HepG2 (cell line): ENCODE measurements at regions not wholly inside any gene's neighbourhood (a gene's known extent, or its start where the extent isn't known, plus 50 kb on each side); places are given as distances from the start of the nearest gene placed in this dataset.

Source experiments
- ATAC-seq: fragments of 200-7000 bp; cut with Tn5 transposase; 3 replicates; pipeline ENCODE4 v1.9.1; 2020; ENCODE audit warnings: mild to moderate bottlenecking, moderate library complexity
- BruUV-seq: library from RNA; stranded (reverse); fragments of 400-500 nt; replicated peaks from 2 replicates; lab custom pipeline; 2021; lab: Mats Ljungman, UMichigan
- CTCF ChIA-PET: fragments of 300-600 bp; formaldehyde crosslinking; extraction: SDS; loops from one replicate; lab custom pipeline; 2021; ENCODE audit warnings: low total read pairs, inconsistent platforms, low intra/inter-chr PET ratio; lab: Yijun Ruan, JAX
- POLR2A ChIA-PET: fragments of 350-600 bp; sonication (Branson Sonifier 250); formaldehyde crosslinking; loops from one replicate; lab custom pipeline; 2020; ENCODE audit warnings: antibody characterized with exemption, inconsistent platforms; lab: Yijun Ruan, JAX
- DNase-seq: peaks from one replicate; pipeline ENCODE4 v3.0.0-alpha.2; 2015; ENCODE audit warnings: low spot score
- FAIRE-seq: peaks from 3 replicates; lab custom pipeline; 2011; peaks lifted over from hg19 to GRCh38; lab: Jason Lieb, UNC
- H2AFZ ChIP-seq: one replicate; pipeline ENCODE4 v1.6.1; 2011; ENCODE audit warnings: low read length, inconsistent platforms
- H3K27ac ChIP-seq: fragments of 300-600 bp; 3 replicates; pipeline ENCODE4 v1.8.0; 2011; ENCODE audit warnings: mixed run types, mild to moderate bottlenecking, mixed read lengths, low read length, inconsistent platforms; ENCODE audit not compliant: insufficient read depth; ENCODE audit errors: extremely low read length
- H3K27me3 ChIP-seq, 2 experiments: fragments of 200-600 bp in 1 of 2; 2 replicates in 1 of 2; 3 replicates in 1 of 2; pipeline versions ENCODE4 v1.6.0 to v1.8.0; 2011; ENCODE audit warnings: low read length in 2 of 2, mild to moderate bottlenecking in 2 of 2, moderate library complexity in 2 of 2, inconsistent platforms in 1 of 2; ENCODE audit not compliant: insufficient read depth in 2 of 2, control insufficient read depth in 1 of 2
- H3K36me3 ChIP-seq, 2 experiments: fragments of 200-600 bp in 1 of 2; replicated peaks in 1 of 2; 2 replicates in 1 of 2; 3 replicates in 1 of 2; pipeline versions ENCODE4 v1.5.1 to v1.8.0; 2011; ENCODE audit warnings: low read length in 2 of 2, inconsistent platforms in 1 of 2; ENCODE audit not compliant: insufficient read depth in 2 of 2, control insufficient read depth in 1 of 2
- H3K4me1 ChIP-seq: 2 replicates; pipeline ENCODE4 v1.5.1; 2012; ENCODE audit warnings: low read length, inconsistent platforms; ENCODE audit not compliant: insufficient read depth
- H3K4me2 ChIP-seq: 2 replicates; pipeline ENCODE4 v1.6.0; 2011; ENCODE audit warnings: low read depth, low read length, inconsistent platforms
- H3K4me3 ChIP-seq, 3 experiments: fragments of 200-600 bp in 1 of 3; sonication (generic), shearing (Covaris generic) in 1 of 3; replicated peaks in 1 of 3; 2 replicates each; pipeline ENCODE4 v1.5.1; 2011 to 2016; ENCODE audit warnings: low read length in 3 of 3, inconsistent platforms in 2 of 3, low read depth in 2 of 3, mild to moderate bottlenecking in 2 of 3, control low read depth in 1 of 3, mixed read lengths in 1 of 3; ENCODE audit not compliant: insufficient read depth in 1 of 3
- H3K79me2 ChIP-seq: one replicate; pipeline ENCODE4 v1.6.1; 2011; ENCODE audit warnings: low read length, inconsistent platforms; ENCODE audit not compliant: insufficient read depth
- H3K9ac ChIP-seq: 2 replicates; pipeline ENCODE4 v1.6.0; 2011; ENCODE audit warnings: mild to moderate bottlenecking, low read depth, low read length, inconsistent platforms; ENCODE audit not compliant: insufficient read depth
- H3K9me3 ChIP-seq: 2 replicates; pipeline ENCODE4 v1.5.1; 2012; ENCODE audit warnings: mild to moderate bottlenecking, low read length
- H4K20me1 ChIP-seq: 2 replicates; pipeline ENCODE4 v1.6.0; 2011; ENCODE audit warnings: inconsistent platforms, mild to moderate bottlenecking, low read length, moderate library complexity; ENCODE audit not compliant: insufficient read depth
- FUBP1 ChIP-seq: sonication (generic); formaldehyde crosslinking; IDR thresholded peaks from 2 replicates; pipeline ENCODE4 v1.5.1; 2020; ENCODE audit warnings: missing genetic modification reagents, mild to moderate bottlenecking, borderline replicate concordance
- ISX ChIP-seq: sonication (generic); formaldehyde crosslinking; conservative IDR thresholded peaks from 2 replicates; pipeline ENCODE4 v1.5.0; 2020; ENCODE audit warnings: missing genetic modification reagents
- LCORL ChIP-seq, 2 experiments: fragments of 450-650 bp in 1 of 2; sonication (generic) in 1 of 2; formaldehyde crosslinking in 1 of 2; IDR thresholded peaks; 2 replicates each; pipeline versions ENCODE4 v1.5.0 to v1.6.1; 2017 to 2020; ENCODE audit warnings: antibody characterized with exemption in 1 of 2, missing genetic modification reagents in 1 of 2
- ZNF24 ChIP-seq: fragments of 450-650 bp; IDR thresholded peaks from 2 replicates; pipeline ENCODE4 v1.6.1; 2017; ENCODE audit warnings: antibody characterized with exemption, mild to moderate bottlenecking
- ZNF703 ChIP-seq: sonication (generic); formaldehyde crosslinking; IDR thresholded peaks from 2 replicates; pipeline ENCODE4 v1.5.1; 2020; ENCODE audit warnings: missing genetic modification reagents, mild to moderate bottlenecking, moderate library complexity, borderline replicate concordance
- WGBS: methylation state at CpG from one replicate; pipeline ENCODE4 v1.1.6; 2017; ENCODE audit warnings: low lambda C conversion rate; 5-methylcytosine and 5-hydroxymethylcytosine counted together
- in situ Hi-C: cut with HindIII; loops from 2 replicates; pipeline ENCODE4 v1.10.0; 2017; ENCODE audit warnings: low pct_unique_long_range_greater_than_20kb; ENCODE audit not compliant: extremely low pct_ligation_motif_present
- intact Hi-C: fragments of 100-400 bp; cut with micrococcal nuclease; formaldehyde crosslinking; loops from one replicate; pipeline ENCODE4 v1.10.0; 2022; ENCODE audit not compliant: unreplicated experiment
- TF ChIP-seq, protein P1 (sequence below): sonication (generic); formaldehyde crosslinking; conservative IDR thresholded peaks from 2 replicates; pipeline ENCODE4 v1.4.0; 2020; ENCODE audit warnings: missing genetic modification reagents
- TF ChIP-seq, protein P2 (sequence below): sonication (generic); formaldehyde crosslinking; IDR thresholded peaks from 2 replicates; pipeline ENCODE4 v1.4.0; 2020; ENCODE audit warnings: missing genetic modification reagents, borderline replicate concordance
- TF ChIP-seq, protein P3 (sequence below): sonication (generic); formaldehyde crosslinking; IDR thresholded peaks from 2 replicates; pipeline ENCODE4 v1.4.0; 2020; ENCODE audit warnings: mild to moderate bottlenecking, missing genetic modification reagents

DNA sequence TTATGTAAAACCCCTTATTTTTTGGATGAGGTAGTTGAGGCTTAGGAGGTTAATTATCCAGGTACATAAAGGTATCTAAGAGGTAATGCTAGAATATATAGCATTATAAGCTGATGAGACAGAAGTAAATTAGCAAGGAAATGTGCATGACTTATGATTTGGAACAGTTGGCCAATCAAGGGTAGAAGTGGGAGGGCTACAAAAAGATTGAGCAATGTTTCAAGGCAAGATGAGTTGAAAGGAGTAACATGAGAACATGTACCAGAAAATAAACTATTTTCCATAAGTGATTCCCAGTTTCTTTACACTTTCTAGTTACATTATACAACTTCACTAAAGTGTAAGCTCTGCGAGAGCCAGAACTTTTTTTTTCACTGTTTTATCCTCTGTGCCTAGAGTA lies 290.9 kb downstream of the LRIG3 start:
- no peak for DNase-seq
- H3K9ac ChIP-seq = no peak overlapping the region
- 2% methylated on average over 1 of the region's 1 CpG for WGBS
- no peak for ATAC-seq
- CTCF ChIA-PET = no interaction called here
- no peak overlapping the region for H3K4me2 ChIP-seq
- H3K27ac ChIP-seq = no peak overlapping the region
- no peaks in the 10 kb centered on the region for H3K9me3 ChIP-seq
- H2AFZ ChIP-seq = no peak overlapping the region
- no peaks in the 10 kb centered on the region for H4K20me1 ChIP-seq
- no peak for FAIRE-seq
- POLR2A ChIA-PET = no interaction called here
- intact Hi-C loops (no loop called here), in situ Hi-C loops (no loop called here)
- H3K36me3 ChIP-seq = no peaks in the 10 kb centered on the region
- H3K4me1 ChIP-seq = no peaks in the 10 kb centered on the region
- no peaks in the 10 kb centered on the region for H3K27me3 ChIP-seq
- no TSS peak for BruUV-seq
- no peak overlapping the region for H3K4me3 ChIP-seq
- H3K79me2 ChIP-seq = no peaks in the 10 kb centered on the region
- TF ChIP-seq ZNF24 (no peak), ISX (CRISPR knock-in tag) (no peak), FUBP1 (CRISPR knock-in tag) (no peak), ZNF703 (CRISPR knock-in tag) (no peak), LCORL (IDR thresholded peaks at IDR 0.05) (no peak), LCORL (CRISPR knock-in tag; IDR thresholded peaks at IDR 0.05) (no peak)
- TF ChIP-seq, protein P1, sequence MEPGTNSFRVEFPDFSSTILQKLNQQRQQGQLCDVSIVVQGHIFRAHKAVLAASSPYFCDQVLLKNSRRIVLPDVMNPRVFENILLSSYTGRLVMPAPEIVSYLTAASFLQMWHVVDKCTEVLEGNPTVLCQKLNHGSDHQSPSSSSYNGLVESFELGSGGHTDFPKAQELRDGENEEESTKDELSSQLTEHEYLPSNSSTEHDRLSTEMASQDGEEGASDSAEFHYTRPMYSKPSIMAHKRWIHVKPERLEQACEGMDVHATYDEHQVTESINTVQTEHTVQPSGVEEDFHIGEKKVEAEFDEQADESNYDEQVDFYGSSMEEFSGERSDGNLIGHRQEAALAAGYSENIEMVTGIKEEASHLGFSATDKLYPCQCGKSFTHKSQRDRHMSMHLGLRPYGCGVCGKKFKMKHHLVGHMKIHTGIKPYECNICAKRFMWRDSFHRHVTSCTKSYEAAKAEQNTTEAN = no peak
- TF ChIP-seq, protein P2, sequence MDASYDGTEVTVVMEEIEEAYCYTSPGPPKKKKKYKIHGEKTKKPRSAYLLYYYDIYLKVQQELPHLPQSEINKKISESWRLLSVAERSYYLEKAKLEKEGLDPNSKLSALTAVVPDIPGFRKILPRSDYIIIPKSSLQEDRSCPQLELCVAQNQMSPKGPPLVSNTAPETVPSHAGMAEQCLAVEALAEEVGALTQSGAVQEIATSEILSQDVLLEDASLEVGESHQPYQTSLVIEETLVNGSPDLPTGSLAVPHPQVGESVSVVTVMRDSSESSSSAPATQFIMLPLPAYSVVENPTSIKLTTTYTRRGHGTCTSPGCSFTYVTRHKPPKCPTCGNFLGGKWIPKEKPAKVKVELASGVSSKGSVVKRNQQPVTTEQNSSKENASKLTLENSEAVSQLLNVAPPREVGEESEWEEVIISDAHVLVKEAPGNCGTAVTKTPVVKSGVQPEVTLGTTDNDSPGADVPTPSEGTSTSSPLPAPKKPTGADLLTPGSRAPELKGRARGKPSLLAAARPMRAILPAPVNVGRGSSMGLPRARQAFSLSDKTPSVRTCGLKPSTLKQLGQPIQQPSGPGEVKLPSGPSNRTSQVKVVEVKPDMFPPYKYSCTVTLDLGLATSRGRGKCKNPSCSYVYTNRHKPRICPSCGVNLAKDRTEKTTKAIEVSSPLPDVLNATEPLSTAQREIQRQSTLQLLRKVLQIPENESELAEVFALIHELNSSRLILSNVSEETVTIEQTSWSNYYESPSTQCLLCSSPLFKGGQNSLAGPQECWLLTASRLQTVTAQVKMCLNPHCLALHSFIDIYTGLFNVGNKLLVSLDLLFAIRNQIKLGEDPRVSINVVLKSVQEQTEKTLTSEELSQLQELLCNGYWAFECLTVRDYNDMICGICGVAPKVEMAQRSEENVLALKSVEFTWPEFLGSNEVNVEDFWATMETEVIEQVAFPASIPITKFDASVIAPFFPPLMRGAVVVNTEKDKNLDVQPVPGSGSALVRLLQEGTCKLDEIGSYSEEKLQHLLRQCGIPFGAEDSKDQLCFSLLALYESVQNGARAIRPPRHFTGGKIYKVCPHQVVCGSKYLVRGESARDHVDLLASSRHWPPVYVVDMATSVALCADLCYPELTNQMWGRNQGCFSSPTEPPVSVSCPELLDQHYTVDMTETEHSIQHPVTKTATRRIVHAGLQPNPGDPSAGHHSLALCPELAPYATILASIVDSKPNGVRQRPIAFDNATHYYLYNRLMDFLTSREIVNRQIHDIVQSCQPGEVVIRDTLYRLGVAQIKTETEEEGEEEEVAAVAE (CRISPR knock-in tag) = no peak
- TF ChIP-seq, protein P3, sequence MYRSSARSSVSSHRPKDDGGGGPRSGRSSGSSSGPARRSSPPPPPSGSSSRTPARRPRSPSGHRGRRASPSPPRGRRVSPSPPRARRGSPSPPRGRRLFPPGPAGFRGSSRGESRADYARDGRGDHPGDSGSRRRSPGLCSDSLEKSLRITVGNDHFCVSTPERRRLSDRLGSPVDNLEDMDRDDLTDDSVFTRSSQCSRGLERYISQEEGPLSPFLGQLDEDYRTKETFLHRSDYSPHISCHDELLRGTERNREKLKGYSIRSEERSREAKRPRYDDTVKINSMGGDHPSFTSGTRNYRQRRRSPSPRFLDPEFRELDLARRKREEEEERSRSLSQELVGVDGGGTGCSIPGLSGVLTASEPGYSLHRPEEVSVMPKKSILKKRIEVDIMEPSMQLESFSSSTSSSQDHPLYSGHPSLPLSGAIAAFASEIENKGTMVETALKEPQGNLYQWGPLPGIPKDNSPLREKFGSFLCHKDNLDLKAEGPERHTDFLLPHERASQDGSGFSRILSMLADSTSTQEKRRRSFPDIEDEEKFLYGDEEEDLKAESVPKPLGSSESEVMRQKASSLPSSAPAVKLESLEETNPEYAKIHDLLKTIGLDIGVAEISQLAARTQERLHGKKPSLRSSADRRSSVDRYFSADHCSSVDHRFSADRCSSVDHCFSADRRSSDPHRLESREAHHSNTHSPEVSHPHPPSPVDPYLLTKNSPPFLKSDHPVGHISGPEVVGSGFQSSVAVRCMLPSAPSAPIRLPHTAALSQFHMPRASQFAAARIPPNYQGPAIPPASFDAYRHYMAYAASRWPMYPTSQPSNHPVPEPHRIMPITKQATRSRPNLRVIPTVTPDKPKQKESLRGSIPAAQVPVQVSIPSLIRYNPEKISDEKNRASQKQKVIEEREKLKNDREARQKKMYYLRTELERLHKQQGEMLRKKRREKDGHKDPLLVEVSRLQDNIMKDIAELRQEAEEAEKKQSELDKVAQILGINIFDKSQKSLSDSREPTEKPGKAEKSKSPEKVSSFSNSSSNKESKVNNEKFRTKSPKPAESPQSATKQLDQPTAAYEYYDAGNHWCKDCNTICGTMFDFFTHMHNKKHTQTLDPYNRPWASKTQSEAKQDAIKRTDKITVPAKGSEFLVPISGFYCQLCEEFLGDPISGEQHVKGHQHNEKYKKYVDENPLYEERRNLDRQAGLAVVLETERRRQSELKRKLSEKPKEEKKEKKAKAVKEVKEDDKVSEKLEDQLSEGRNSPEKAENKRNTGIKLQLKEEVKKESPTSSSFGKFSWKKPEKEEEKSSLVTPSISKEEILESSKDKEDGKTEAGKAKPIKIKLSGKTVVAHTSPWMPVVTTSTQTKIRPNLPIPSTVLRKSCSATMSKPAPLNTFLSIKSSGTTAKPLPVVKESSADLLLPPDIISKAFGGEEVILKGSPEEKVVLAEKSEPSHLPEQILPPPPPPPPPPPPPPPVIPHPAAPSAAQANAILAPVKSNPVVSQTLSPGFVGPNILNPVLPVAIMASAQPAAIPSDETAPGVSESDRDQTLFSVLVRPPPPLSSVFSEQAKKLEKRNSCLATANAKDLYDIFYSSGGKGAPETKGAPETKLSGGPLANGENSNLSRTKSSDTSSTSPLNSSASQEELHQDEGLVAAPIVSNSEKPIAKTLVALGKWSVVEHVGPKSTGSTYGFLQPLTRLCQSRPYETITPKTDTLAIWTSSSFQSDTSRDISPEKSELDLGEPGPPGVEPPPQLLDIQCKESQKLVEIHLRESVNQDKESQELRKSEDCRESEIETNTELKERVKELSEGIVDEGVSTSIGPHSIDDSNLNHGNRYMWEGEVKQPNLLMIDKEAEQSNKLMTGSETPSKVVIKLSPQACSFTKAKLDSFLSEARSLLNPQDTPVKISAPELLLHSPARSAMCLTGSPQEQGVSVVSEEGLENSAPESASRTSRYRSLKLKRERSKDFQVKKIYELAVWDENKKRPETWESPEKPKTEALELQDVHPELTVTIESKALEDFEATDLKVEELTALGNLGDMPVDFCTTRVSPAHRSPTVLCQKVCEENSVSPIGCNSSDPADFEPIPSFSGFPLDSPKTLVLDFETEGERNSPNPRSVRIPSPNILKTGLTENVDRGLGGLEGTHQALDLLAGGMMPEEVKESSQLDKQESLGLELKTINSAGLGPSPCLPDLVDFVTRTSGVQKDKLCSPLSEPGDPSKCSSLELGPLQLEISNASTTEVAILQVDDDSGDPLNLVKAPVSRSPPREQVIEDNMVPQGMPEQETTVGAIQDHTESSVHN (CRISPR knock-in tag) = no peak
